Osteoblast (primary cell): ENCODE measurements at regions not wholly inside any gene's neighbourhood (a gene's known extent, or its start where the extent isn't known, plus 50 kb on each side); places are given as distances from the start of the nearest gene placed in this dataset.

Source experiments
- DNase-seq: peaks from one replicate; pipeline ENCODE4 v3.0.0; 2011; ENCODE audit warnings: low spot score, mixed read lengths; ENCODE audit not compliant: insufficient read length; ENCODE audit errors: missing footprints
- H2AFZ ChIP-seq: 2 replicates; pipeline ENCODE4 v1.6.0; 2011; ENCODE audit warnings: mild to moderate bottlenecking, low read length
- H3K27ac ChIP-seq: 2 replicates; pipeline ENCODE4 v1.5.1; 2011; ENCODE audit warnings: mild to moderate bottlenecking, low read depth, low read length, moderate library complexity
- H3K27me3 ChIP-seq: 2 replicates; pipeline ENCODE4 v1.6.0; 2012; ENCODE audit warnings: mild to moderate bottlenecking, control low read depth, inconsistent platforms, low read length, moderate library complexity; ENCODE audit not compliant: insufficient read depth
- H3K36me3 ChIP-seq: 2 replicates; pipeline ENCODE4 v1.5.1; 2011; ENCODE audit warnings: mild to moderate bottlenecking, low read length, control low read depth, moderate library complexity; ENCODE audit not compliant: insufficient read depth
- H3K4me1 ChIP-seq: 2 replicates; pipeline ENCODE4 v1.5.1; 2011; ENCODE audit warnings: mild to moderate bottlenecking, low read length, control low read depth, moderate library complexity; ENCODE audit not compliant: insufficient read depth
- H3K4me2 ChIP-seq: 2 replicates; pipeline ENCODE4 v1.6.0; 2011; ENCODE audit warnings: mild to moderate bottlenecking, low read length; ENCODE audit not compliant: insufficient read depth
- H3K4me3 ChIP-seq: fragments of 200-600 bp; sonication (generic); 3 replicates; pipeline ENCODE4 v1.5.1; 2012; ENCODE audit warnings: mild to moderate bottlenecking, low read length, inconsistent platforms; ENCODE audit not compliant: insufficient read depth
- H3K79me2 ChIP-seq: 2 replicates; pipeline ENCODE4 v1.6.0; 2012; ENCODE audit warnings: mild to moderate bottlenecking, low read length, control low read depth, inconsistent platforms; ENCODE audit not compliant: insufficient read depth
- H3K9me3 ChIP-seq: 2 replicates; pipeline ENCODE4 v1.5.1; 2011; ENCODE audit warnings: low read depth, low read length, control low read depth
- H4K20me1 ChIP-seq: 2 replicates; pipeline ENCODE4 v1.6.0; 2012; ENCODE audit warnings: mild to moderate bottlenecking, low read length, control low read depth; ENCODE audit not compliant: insufficient read depth
- CTCF ChIP-seq: IDR thresholded peaks from 2 replicates; pipeline ENCODE4 v1.5.1; 2011; ENCODE audit warnings: mild to moderate bottlenecking, low read depth, low read length, moderate library complexity; ENCODE audit errors: extremely low read depth

GRCh38 chrX:112359906-112360305 is 277.3 kb upstream of the TRPC5 start:
- H3K4me2 ChIP-seq = no peak overlapping the region

GRCh38 chrX:112355931-112356330 is 273.4 kb upstream of the TRPC5 start:
- Histone ChIP-seq H3K27me3 (peaks cover 6% of the 10 kb centered on the region), H3K4me3 (no peak overlapping the region), H3K36me3 (no peaks in the 10 kb centered on the region), H3K9me3 (no peaks in the 10 kb centered on the region), H3K4me1 (no peaks in the 10 kb centered on the region), H2AFZ (no peak overlapping the region), H3K79me2 (no peaks in the 10 kb centered on the region), H4K20me1 (no peaks in the 10 kb centered on the region), H3K27ac (no peak overlapping the region), H3K4me2 (no peak overlapping the region)
- no peak for TF ChIP-seq CTCF
- DNase-seq = no peak

More at GRCh38 chrX:112359906-112360305, 277.3 kb upstream of the TRPC5 start:
- Histone ChIP-seq H3K36me3 (no peaks in the 10 kb centered on the region), H2AFZ (no peak overlapping the region), H3K27me3 (peaks cover 4% of the 10 kb centered on the region), H3K4me3 (no peak overlapping the region), H3K9me3 (no peaks in the 10 kb centered on the region), H4K20me1 (no peaks in the 10 kb centered on the region), H3K27ac (no peak overlapping the region), H3K79me2 (no peaks in the 10 kb centered on the region), H3K4me1 (no peaks in the 10 kb centered on the region)
- DNase-seq = no peak
- no peak for TF ChIP-seq CTCF

GRCh38 chrX:112341598-112341997 is 259.0 kb upstream of the TRPC5 start:
- H3K9me3 ChIP-seq = no peaks in the 10 kb centered on the region
- no peak for DNase-seq

GRCh38 chrX:112313201-112313600 is 230.6 kb upstream of the TRPC5 start:
- no peak for TF ChIP-seq CTCF
- Histone ChIP-seq H3K4me2 (no peak overlapping the region), H3K4me1 (no peaks in the 10 kb centered on the region), H3K27me3 (no peaks in the 10 kb centered on the region), H3K79me2 (no peaks in the 10 kb centered on the region), H3K4me3 (no peak overlapping the region), H3K9me3 (no peaks in the 10 kb centered on the region), H3K36me3 (no peaks in the 10 kb centered on the region), H2AFZ (no peak overlapping the region), H4K20me1 (no peaks in the 10 kb centered on the region), H3K27ac (no peak overlapping the region)
- DNase-seq = no peak

More at GRCh38 chrX:112341598-112341997, 259.0 kb upstream of the TRPC5 start:
- no peak overlapping the region for H3K27ac ChIP-seq
- no peak overlapping the region for H2AFZ ChIP-seq
- no peak overlapping the region for H3K4me3 ChIP-seq
- no peak overlapping the region for H3K4me2 ChIP-seq
- no peaks in the 10 kb centered on the region for H3K4me1 ChIP-seq
- H3K27me3 ChIP-seq = no peaks in the 10 kb centered on the region
- no peaks in the 10 kb centered on the region for H4K20me1 ChIP-seq
- TF ChIP-seq CTCF = no peak
- H3K79me2 ChIP-seq = no peaks in the 10 kb centered on the region
- H3K36me3 ChIP-seq = no peaks in the 10 kb centered on the region
